Ishikawa (cell line): ENCODE measurements at regions not wholly inside any gene's neighbourhood (a gene's known extent, or its start where the extent isn't known, plus 50 kb on each side); places are given as distances from the start of the nearest gene placed in this dataset.

ENCODE experiments used
- CEBPB ChIP-seq: IDR thresholded peaks from 2 replicates; pipeline ENCODE4 v1.6.1; 2012
- CREB1 ChIP-seq: IDR thresholded peaks from 2 replicates; pipeline ENCODE4 v1.6.1; 2012; ENCODE audit warnings: low read depth
- EGR1 ChIP-seq: IDR thresholded peaks from 2 replicates; pipeline ENCODE4 v1.6.1; 2012
- EP300 ChIP-seq: IDR thresholded peaks from 2 replicates; pipeline ENCODE4 v1.6.1; 2012; ENCODE audit warnings: borderline replicate concordance
- FOXM1 ChIP-seq: IDR thresholded peaks from 2 replicates; pipeline ENCODE4 v1.6.1; 2012; ENCODE audit warnings: low read depth, borderline replicate concordance
- MAX ChIP-seq: IDR thresholded peaks from 2 replicates; pipeline ENCODE4 v1.6.1; 2012
- NFIC ChIP-seq: IDR thresholded peaks from 2 replicates; pipeline ENCODE4 v1.6.1; 2012
- RAD21 ChIP-seq: IDR thresholded peaks from 2 replicates; pipeline ENCODE4 v1.6.1; 2012; ENCODE audit warnings: low read depth
- REST ChIP-seq: IDR thresholded peaks from 2 replicates; pipeline ENCODE4 v1.6.1; 2012; ENCODE audit warnings: low read depth, mild to moderate bottlenecking
- TAF1 ChIP-seq: IDR thresholded peaks from 2 replicates; pipeline ENCODE4 v1.6.1; 2012; ENCODE audit warnings: low read depth, mild to moderate bottlenecking
- TCF12 ChIP-seq: IDR thresholded peaks from 2 replicates; pipeline ENCODE4 v1.6.1; 2012; ENCODE audit warnings: low read depth
- TEAD4 ChIP-seq: IDR thresholded peaks from 2 replicates; pipeline ENCODE4 v1.6.1; 2012
- YY1 ChIP-seq: IDR thresholded peaks from 2 replicates; pipeline ENCODE4 v1.6.1; 2012; ENCODE audit warnings: low read depth
- ZBTB7A ChIP-seq: IDR thresholded peaks from 2 replicates; pipeline ENCODE4 v1.6.1; 2012; ENCODE audit warnings: low read depth
- TF ChIP-seq, protein P1 (sequence below): IDR thresholded peaks from 2 replicates; pipeline ENCODE4 v1.6.1; 2012

DNA sequence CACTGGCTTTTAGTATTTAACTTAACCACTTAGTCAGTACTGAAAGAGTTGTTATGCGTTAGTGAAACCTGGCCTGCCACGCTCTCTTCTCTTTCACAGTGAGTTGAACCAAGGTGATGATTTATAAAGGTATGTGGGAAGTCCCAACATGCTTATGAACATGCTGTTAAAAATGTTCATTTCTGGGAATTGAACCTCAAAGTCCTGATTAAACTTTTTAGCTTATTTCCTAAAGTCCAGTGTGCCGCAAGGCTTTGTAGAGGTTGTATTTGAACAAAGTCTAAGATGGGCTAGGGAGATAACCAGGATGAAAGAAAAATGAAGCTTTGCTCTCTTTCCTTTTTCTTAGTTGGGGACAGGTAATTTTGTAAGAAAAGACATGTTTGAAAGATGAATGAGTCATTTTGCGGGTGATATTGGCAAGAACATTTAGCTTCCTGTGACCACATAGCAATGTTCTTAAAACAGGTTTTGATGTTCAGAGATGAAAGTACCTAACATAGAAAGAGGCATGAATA is 270.3 kb downstream of the DTHD1 start:
- no peak for TF ChIP-seq FOXM1
- TF ChIP-seq CEBPB = no peak
- TF ChIP-seq TEAD4 = no peak
- no peak for TF ChIP-seq CREB1
- TF ChIP-seq, protein P1, sequence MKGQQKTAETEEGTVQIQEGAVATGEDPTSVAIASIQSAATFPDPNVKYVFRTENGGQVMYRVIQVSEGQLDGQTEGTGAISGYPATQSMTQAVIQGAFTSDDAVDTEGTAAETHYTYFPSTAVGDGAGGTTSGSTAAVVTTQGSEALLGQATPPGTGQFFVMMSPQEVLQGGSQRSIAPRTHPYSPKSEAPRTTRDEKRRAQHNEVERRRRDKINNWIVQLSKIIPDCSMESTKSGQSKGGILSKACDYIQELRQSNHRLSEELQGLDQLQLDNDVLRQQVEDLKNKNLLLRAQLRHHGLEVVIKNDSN = no peak
- TF ChIP-seq RAD21 = no peak
- no peak for TF ChIP-seq ZBTB7A
- no peak for TF ChIP-seq EGR1
- TF ChIP-seq NFIC = no peak
- TF ChIP-seq TAF1 = no peak
- no peak for TF ChIP-seq TCF12
- no peak for TF ChIP-seq YY1
- no peak for TF ChIP-seq MAX
- TF ChIP-seq REST = no peak
- TF ChIP-seq EP300 = no peak

GRCh38 chr4:36553029-36553428 is 271.6 kb downstream of the DTHD1 start:
- TF ChIP-seq EGR1 (no peak), TCF12 (no peak), CREB1 (no peak), TAF1 (no peak), MAX (no peak), TEAD4 (no peak)
- TF ChIP-seq, protein P1 = no peak

- TF ChIP-seq FOXM1 (no peak), TCF12 (no peak), ZBTB7A (no peak), RAD21 (no peak), CREB1 (no peak), EGR1 (no peak), NFIC (no peak), MAX (no peak), REST (no peak), TAF1 (no peak), YY1 (no peak), TEAD4 (no peak), CEBPB (no peak), EP300 (no peak)
- TF ChIP-seq, protein P1 = no peak
Measured at GRCh38 chr4:36553453-36553852, 272.0 kb downstream of the DTHD1 start.

DNA sequence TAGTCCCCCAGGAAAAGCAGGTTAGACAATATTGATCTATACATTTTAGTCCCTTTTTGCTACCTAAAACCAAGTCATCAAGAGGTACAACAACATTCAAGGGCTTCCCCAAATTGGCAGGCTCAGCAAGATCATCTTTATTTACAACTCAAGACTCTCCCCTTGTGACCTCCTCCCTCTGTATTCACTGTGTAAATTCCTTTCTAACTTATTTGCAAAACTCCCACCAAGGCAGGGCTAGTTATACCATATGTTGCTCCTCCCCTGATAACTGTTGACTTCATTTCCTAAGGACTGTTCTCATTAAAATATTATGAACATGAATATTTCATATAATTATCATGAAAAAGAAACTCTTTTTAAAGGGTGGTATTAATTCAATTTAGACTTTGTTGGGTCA is 275.6 kb downstream of the DTHD1 start:
- TF ChIP-seq TAF1 = no peak
- no peak for TF ChIP-seq EGR1
- TF ChIP-seq CREB1 = no peak
- no peak for TF ChIP-seq RAD21

GRCh38 chr4:36568575-36568974 is 287.2 kb downstream of the DTHD1 start:
- TF ChIP-seq MAX = no peak
- TF ChIP-seq TAF1 = no peak
- TF ChIP-seq ZBTB7A = no peak
- TF ChIP-seq YY1 = no peak
- no peak for TF ChIP-seq EP300
- TF ChIP-seq REST = no peak
- no peak for TF ChIP-seq FOXM1
